GM23248 (cell line): ENCODE measurements at regions not wholly inside any gene's neighbourhood (a gene's known extent, or its start where the extent isn't known, plus 50 kb on each side); places are given as distances from the start of the nearest gene placed in this dataset.

Experiments
- EZH2 ChIP-seq: fragments of 200-600 bp; sonication (generic); IDR thresholded peaks from 2 replicates; pipeline ENCODE4 v1.6.1; 2018; ENCODE audit warnings: antibody characterized with exemption, mild to moderate bottlenecking; ENCODE audit not compliant: insufficient read depth, poor library complexity, severe bottlenecking
- EZH2phosphoT487 ChIP-seq: fragments of 200-600 bp; sonication (generic); IDR thresholded peaks from 2 replicates; pipeline ENCODE4 v1.6.1; 2018; ENCODE audit warnings: antibody characterized with exemption, moderate library complexity, mild to moderate bottlenecking, low read depth; ENCODE audit not compliant: insufficient read depth

DNA sequence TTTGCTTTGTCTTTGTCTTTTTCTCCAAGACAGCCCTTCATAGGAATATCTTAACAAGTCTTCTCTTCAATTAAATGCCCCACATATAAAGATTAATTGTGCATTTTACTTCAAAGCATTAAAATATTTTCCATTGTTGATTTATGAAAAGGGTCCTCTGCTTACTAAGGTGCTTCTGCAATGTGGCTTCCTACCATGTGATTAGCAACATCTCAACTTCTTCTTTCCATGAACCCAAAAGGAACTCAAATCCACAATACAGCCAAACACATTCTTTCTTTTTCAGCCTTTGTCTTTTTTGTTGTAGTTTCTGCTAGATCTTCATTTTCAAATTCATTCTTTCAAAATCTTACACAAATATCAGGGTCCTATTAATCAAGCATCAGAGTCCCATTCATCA, 309.2 kb downstream of the NSUN3 start:
- no peak for TF ChIP-seq EZH2
- TF ChIP-seq EZH2phosphoT487, result no peak
